Effector memory CD8-positive, alpha-beta T cell (primary cell): ENCODE measurements at regions not wholly inside any gene's neighbourhood (a gene's known extent, or its start where the extent isn't known, plus 50 kb on each side); places are given as distances from the start of the nearest gene placed in this dataset.

Experiments
- ATAC-seq: fragments of 150-1000 bp; cut with Tn5 transposase; replicated peaks from 2 replicates; pipeline ENCODE4 v1.10.0; 2021; ENCODE audit warnings: mild to moderate bottlenecking, moderate library complexity
- DNase-seq, 3 experiments: peaks; one replicate each; pipeline ENCODE4 v3.0.0; 2021
- H3K27ac Mint-ChIP-seq, 2 donors: one replicate each; pipeline ENCODE4 v1.8.0; 2022; ENCODE audit warnings: mild to moderate bottlenecking in 2 of 2, mixed read lengths in 2 of 2, moderate library complexity in 2 of 2
- H3K27me3 Mint-ChIP-seq, 2 donors: one replicate each; pipeline ENCODE4 v1.8.0; 2022; ENCODE audit warnings: mixed read lengths in 2 of 2
- H3K36me3 Mint-ChIP-seq: one replicate; pipeline ENCODE4 v1.8.0; 2022; ENCODE audit warnings: mild to moderate bottlenecking, moderate library complexity, mixed read lengths; ENCODE audit not compliant: insufficient read depth
- H3K4me1 Mint-ChIP-seq, 2 donors: one replicate each; pipeline ENCODE4 v1.8.0; 2022; ENCODE audit warnings: low read depth in 2 of 2, mixed read lengths in 2 of 2
- H3K4me3 Mint-ChIP-seq, 2 donors: one replicate each; pipeline ENCODE4 v1.8.0; 2022; ENCODE audit warnings: mild to moderate bottlenecking in 2 of 2, mixed read lengths in 2 of 2, moderate library complexity in 2 of 2
- H3K9me3 Mint-ChIP-seq, 2 donors: one replicate each; pipeline ENCODE4 v1.8.0; 2022; ENCODE audit warnings: mixed read lengths in 2 of 2

DNA sequence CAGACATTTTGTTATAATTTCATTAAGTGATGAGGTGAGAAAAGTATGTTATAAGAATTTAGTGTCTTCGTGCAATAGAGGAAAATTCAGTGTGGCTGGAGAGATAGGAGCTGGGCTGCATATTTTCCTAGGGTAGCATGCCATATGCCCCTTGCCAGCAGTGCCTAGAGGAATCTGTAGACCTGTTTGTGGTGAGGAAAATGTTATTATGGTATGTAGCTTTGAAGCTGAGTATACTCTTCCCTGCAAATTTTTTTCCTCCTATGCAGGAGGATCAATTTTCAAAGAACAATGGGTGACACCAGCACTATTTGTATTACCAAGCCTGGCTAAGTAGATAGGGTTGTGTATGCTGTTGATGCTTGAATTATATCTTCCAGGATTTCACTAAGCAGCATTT is 200.6 kb downstream of the EDEM1 start:
- ATAC-seq (no peak), DNase-seq (no peak)
- Mint-ChIP-seq H3K27ac (no peak overlapping the region), H3K4me1 (no peaks in the 10 kb centered on the region), H3K27me3 (peaks cover 29 to 37% of the 10 kb centered on the region in 2 donors), H3K36me3 (no peaks in the 10 kb centered on the region), H3K4me3 (no peak overlapping the region), H3K9me3 (no peaks in the 10 kb centered on the region)

DNA sequence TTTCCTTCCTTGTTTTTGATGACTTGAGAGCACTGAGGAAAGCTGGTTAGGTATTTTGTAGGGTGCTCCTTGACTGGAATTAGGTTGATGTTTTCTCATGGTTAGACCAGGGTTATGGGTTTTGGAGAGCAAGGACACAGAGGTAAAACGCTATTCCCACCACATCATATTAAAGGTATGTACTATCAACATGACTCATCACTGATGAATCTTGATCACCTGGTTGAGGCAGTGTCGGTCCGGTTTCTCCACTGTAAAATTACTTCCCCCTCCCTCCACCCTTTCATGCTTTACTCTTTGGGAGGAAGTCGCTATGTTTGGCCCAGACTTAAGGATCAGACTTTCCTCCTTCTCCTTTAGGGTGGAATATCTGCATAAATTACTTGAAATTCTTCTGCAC is 201.6 kb downstream of the EDEM1 start:
- ATAC-seq = no peak
- H3K4me3 Mint-ChIP-seq = no peak overlapping the region
- H3K27me3 Mint-ChIP-seq = peaks cover 31 to 37% of the 10 kb centered on the region in 2 donors
- no peaks in the 10 kb centered on the region for H3K4me1 Mint-ChIP-seq
- H3K36me3 Mint-ChIP-seq = no peaks in the 10 kb centered on the region
- H3K27ac Mint-ChIP-seq = no peak overlapping the region
- no peak for DNase-seq
- H3K9me3 Mint-ChIP-seq = no peaks in the 10 kb centered on the region

DNA sequence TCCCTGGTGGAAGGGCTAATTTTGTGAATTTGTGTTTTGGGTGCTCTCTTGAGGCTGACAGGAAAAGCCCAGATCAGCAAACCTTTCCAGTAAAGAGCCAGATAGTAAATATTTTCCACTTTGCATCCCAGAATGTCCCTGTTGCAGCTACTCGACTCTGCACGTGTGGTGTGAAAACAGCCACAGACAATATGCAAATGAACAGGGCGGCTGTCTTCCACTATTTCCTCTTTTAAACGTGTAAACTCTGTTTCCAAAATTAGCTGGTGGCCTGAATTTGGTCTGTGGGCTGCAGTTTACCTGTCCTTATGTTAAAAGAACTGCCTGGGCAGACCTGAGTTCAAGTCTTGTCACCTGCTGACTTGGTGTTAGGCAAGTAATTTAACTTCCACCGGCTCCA is 202.7 kb downstream of the EDEM1 start:
- H3K4me1 Mint-ChIP-seq = no peaks in the 10 kb centered on the region
- no peak overlapping the region for H3K4me3 Mint-ChIP-seq
- no peaks in the 10 kb centered on the region for H3K36me3 Mint-ChIP-seq
- H3K27ac Mint-ChIP-seq = no peak overlapping the region
- ATAC-seq (no peak), DNase-seq (no peak)
- peaks cover 31 to 35% of the 10 kb centered on the region in 2 donors for H3K27me3 Mint-ChIP-seq
- H3K9me3 Mint-ChIP-seq = no peaks in the 10 kb centered on the region

DNA sequence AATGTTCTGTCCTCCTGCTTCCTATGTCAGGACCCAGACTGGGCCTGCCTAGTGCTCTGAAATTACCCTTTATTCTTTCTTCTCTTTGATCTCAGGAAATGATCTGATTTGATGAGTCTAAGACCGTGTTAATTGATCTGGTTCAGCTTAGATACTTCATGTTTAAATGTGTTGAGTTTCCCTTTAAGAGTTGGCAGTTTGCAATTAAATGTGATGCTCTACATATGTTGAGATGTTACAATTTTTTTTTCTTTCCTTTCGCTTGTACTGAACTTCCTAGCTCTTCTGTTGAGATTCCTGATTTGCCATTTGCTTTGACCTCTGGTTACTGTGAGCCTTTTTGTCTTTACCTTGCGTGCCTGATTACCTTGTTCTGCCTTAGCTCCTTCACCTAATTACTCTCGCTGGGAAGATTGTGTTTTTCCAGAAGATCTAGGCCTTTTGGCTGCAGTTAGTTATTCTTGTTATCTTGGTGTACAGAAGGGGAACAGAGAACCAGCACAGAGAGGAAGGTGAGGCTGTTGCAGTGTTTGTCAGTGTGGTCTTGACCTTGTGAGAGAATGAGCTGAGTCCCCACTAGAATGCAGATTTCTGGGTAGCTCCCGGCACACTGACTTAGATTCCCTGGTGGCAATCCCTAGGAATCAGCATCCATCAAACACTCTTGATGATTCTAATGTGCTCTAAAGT is 203.6 kb downstream of the EDEM1 start:
- peaks cover 26 to 31% of the 10 kb centered on the region in 2 donors for H3K27me3 Mint-ChIP-seq
- no peaks in the 10 kb centered on the region for H3K9me3 Mint-ChIP-seq
- no peak overlapping the region for H3K27ac Mint-ChIP-seq
- DNase-seq = no peak
- H3K4me1 Mint-ChIP-seq = no peaks in the 10 kb centered on the region
- no peaks in the 10 kb centered on the region for H3K36me3 Mint-ChIP-seq
- no peak overlapping the region for H3K4me3 Mint-ChIP-seq
- ATAC-seq = no peak

DNA sequence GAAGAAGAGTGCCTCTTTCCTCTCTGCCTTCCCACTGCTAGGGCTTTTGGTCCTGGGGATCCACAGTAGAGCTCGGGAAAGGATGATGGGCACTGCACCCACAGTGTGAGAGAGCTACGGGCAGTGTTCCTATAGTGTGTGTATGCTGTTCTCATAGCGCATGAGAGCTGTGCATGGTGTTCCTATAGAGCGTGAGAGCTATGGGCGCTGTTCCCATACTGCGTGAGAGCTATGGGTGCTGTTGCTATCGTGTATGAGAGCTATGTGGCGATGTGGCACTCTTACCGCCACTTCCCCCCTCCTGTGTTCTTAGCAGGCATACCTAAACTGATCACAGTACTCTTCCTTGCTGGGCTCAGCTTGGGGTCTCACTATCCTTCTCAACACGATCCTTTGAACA is 213.5 kb downstream of the EDEM1 start:
- Mint-ChIP-seq H3K4me1 (no peaks in the 10 kb centered on the region), H3K4me3 (no peak overlapping the region), H3K27ac (no peak overlapping the region), H3K9me3 (peaks cover 0 to 1% of the 10 kb centered on the region in 2 donors), H3K27me3 (peaks cover 26 to 32% of the 10 kb centered on the region in 2 donors), H3K36me3 (no peaks in the 10 kb centered on the region)
- no peak for DNase-seq
- ATAC-seq = no peak

DNA sequence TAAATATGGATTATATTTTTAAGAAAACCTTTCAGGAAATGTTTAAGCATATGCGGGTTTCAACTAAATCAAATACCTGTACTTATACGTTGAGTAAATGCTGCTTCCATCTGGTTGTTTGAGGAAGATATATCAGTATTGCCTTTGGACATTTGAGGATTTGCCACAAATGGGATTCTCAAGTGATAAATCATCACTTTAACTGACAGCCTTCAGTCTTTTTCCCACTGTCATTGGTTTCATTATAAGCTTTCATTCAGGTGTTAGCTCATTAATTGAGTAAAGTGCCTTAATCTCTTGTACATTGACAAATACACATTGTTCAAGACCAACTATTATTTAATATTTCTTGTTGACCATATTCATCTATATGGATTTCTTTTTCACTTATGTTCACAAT is 217.2 kb downstream of the EDEM1 start:
- Mint-ChIP-seq H3K4me3 (no peak overlapping the region), H3K9me3 (peaks cover 0 to 4% of the 10 kb centered on the region in 2 donors), H3K27me3 (peaks cover 15 to 25% of the 10 kb centered on the region in 2 donors), H3K36me3 (no peaks in the 10 kb centered on the region), H3K4me1 (no peaks in the 10 kb centered on the region), H3K27ac (no peak overlapping the region)
- DNase-seq = no peak
- ATAC-seq = no peak

DNA sequence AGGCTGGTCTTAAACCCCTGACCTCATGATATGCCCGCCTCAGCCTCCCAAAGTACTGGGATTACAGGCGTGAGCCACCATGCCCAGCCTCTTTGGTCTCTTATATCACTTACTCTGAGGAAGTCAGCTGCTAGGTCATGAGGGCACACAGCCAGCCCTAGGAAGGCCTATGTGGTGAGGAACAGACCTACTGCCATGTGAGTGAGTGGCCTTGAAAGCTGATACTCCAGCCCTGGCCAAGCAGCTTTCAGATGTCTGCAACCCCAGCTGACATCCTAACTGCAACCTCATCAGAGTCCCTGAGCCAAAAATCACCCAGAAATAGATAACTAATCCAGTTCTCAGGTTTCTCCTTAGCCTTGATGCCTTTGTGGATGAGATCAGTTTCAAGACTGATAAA is 224.3 kb downstream of the EDEM1 start:
- H3K27me3 Mint-ChIP-seq = peaks cover 11 to 28% of the 10 kb centered on the region in 2 donors

DNA sequence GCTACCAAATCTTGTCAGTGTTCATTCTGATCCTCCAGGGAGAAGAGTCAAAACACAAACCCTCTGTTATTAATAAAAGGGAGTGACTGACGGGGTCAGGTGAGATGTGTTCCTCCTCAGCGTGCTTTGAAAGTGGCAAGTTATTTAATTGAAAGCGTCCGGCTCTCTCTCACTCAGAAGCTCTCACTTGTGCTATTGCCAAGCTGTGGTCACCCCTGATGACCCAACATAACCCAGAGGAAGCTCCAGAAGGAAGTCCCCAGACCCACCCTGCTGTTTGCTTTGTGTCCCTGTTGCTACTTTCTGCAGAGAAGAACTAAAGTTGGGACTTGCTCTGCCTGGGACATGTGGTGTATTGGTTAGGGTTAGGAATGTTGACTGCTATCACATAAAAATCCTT is 235.6 kb downstream of the EDEM1 start:
- H3K27ac Mint-ChIP-seq = no peak overlapping the region
- H3K36me3 Mint-ChIP-seq = peaks cover 5% of the 10 kb centered on the region
- H3K4me1 Mint-ChIP-seq = peaks cover 0 to 2% of the 10 kb centered on the region in 2 donors
- peaks cover 0 to 2% of the 10 kb centered on the region in 2 donors for H3K9me3 Mint-ChIP-seq
- no peak for ATAC-seq
- peaks cover 0 to 18% of the 10 kb centered on the region in 2 donors for H3K27me3 Mint-ChIP-seq
- H3K4me3 Mint-ChIP-seq = no peak overlapping the region
- no peak for DNase-seq

More for the DNA sequence above, 224.3 kb downstream of the EDEM1 start:
- Mint-ChIP-seq H3K27ac (no peak overlapping the region), H3K9me3 (peaks cover 13 to 15% of the 10 kb centered on the region in 2 donors), H3K4me3 (no peak overlapping the region), H3K36me3 (no peaks in the 10 kb centered on the region), H3K4me1 (no peaks in the 10 kb centered on the region)
- ATAC-seq (no peak), DNase-seq (no peak)

DNA sequence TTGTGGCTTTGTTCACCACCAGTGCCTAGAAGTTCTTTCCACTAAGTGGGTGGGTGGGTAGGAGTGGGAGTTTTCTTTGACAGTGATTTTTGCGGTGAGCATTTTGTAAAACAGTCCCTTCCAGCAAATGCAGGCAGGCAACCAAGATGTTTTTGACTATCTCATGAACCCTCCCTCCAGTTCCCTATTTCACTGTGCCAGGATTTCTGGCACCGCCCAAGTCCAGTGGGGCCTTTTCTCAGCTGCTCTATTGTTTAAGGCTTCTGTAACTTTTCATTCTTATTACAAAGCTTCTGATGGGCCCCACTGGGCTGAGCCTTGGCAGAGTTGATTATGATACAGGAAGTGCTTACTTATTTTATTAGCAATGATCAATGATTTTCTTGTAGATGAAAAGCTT is 236.0 kb downstream of the EDEM1 start:
- ATAC-seq = no peak
- Mint-ChIP-seq H3K4me1 (peaks cover 0 to 2% of the 10 kb centered on the region in 2 donors), H3K36me3 (peaks cover 5% of the 10 kb centered on the region), H3K4me3 (no peak overlapping the region), H3K9me3 (peaks cover 0 to under 1% of the 10 kb centered on the region in 2 donors), H3K27me3 (peaks cover 0 to 18% of the 10 kb centered on the region in 2 donors), H3K27ac (no peak overlapping the region)
- DNase-seq = no peak

DNA sequence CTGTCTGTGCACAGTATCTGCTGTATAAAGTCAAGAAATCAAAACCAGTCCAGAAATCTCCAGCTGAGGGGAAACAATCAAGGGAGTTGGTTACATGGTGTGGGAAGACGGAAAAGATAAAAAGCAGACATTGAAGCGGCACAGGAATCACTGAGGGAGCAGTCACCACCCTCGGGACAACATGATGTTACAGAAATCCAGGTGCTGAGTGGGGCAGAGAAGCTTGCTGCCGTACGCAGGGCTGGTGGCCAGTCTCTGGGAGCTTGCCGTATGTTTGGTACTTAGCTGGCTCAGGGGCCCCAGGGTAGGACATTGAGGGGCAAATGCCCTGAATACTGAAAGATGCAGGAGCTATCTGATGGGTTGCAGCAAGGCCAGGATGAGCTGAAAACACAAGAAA is 237.9 kb downstream of the EDEM1 start:
- no peak for ATAC-seq
- H3K27ac Mint-ChIP-seq = no peak overlapping the region
- H3K4me1 Mint-ChIP-seq = peaks cover 0 to 2% of the 10 kb centered on the region in 2 donors
- H3K4me3 Mint-ChIP-seq = no peak overlapping the region
- H3K36me3 Mint-ChIP-seq = peaks cover 5% of the 10 kb centered on the region
- H3K9me3 Mint-ChIP-seq = no peaks in the 10 kb centered on the region
- H3K27me3 Mint-ChIP-seq = peaks cover 0 to 15% of the 10 kb centered on the region in 2 donors
- DNase-seq = no peak

DNA sequence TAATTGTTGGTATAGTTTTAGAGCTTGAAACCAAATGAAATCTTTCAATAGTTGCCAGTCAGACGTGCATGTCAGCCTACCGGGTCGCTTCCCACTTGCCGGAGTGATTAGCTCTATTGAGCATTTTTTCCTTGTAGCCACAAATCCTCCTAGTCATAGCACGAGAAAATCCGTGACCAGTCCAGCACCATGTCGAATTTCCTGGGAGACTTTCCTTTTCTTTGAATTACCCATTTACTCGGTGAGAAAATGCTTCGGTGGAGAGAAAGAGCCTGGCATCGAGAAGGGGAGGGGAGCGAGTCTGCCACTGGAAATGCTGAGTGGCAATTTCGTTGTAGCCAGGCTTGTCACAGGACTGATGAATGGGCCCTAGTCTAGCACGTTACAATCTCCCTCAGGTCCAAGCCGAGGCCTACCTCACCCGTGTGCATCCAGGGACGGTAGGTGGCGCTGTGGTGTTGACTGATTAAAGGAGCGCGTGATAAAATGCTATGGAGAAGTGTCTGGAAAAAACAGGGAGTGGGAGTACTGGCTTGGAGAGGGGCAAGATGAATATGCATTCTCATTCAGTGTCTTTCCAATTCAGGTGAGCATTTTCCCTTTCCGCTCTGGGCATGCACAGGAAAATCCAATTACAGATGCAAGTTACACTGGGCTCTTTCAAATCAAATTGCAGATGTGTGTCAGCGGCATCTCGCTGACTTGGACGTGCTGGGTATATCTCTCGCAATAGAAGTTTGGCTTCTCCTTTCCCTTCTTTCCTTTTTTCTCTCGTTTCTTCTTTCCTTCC is 238.8 kb downstream of the EDEM1 start:
- Mint-ChIP-seq H3K4me1 (peaks cover 0 to 2% of the 10 kb centered on the region in 2 donors), H3K4me3 (no peak overlapping the region)

DNA sequence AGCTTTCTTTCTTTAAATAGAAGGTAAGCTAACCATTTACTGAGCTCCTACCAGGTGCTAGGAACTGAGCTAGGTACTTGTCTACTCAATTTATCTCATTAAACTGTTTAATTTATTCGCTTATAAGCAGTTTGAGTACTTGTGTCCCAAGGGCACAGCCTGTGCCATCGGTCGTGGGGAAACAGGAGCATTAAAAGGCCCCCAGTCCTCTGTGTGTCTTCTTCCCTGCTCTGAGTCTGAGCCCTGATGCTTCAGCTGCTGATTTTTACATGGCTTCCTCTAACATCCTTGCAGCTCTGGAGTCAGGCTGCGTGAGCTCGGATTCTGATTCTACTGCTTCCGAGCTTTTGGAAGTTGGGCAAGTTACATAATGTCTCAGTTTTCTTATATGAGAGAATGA is 239.5 kb downstream of the EDEM1 start:
- Mint-ChIP-seq H3K4me1 (peaks cover 0 to 2% of the 10 kb centered on the region in 2 donors), H3K27me3 (peaks cover 0 to 9% of the 10 kb centered on the region in 2 donors), H3K4me3 (no peak overlapping the region), H3K9me3 (no peaks in the 10 kb centered on the region), H3K36me3 (peaks cover 5% of the 10 kb centered on the region), H3K27ac (no peak overlapping the region)
- DNase-seq (no peak), ATAC-seq (no peak)

More for the DNA sequence above, 238.8 kb downstream of the EDEM1 start:
- Mint-ChIP-seq H3K9me3 (no peaks in the 10 kb centered on the region), H3K27ac (no peak overlapping the region), H3K36me3 (peaks cover 5% of the 10 kb centered on the region), H3K27me3 (peaks cover 0 to 9% of the 10 kb centered on the region in 2 donors)
- ATAC-seq (peak; percentile 46), DNase-seq (peak; percentile 11 to 23 (median 18))

DNA sequence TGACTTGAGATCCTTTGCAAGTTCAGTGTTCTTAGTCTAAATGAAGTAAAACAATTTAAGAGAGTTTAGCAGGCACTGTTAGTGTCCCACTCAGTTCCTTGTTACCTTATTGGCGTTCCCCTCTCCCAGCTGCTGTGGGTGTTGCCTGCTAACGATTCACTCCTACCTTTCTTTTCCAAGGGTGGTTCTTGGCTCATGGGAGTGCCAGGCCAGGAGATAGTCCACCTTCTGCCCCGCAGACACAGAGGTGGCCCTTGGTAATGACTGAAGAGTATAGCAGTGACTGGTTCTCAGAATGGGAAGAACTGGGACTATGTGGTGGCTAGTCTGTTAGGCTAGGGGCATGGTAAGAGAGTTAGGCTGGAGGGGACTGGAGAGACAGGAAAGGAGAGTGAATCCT is 240.4 kb downstream of the EDEM1 start:
- H3K4me3 Mint-ChIP-seq = no peak overlapping the region
- H3K36me3 Mint-ChIP-seq = peaks cover 5% of the 10 kb centered on the region
- H3K27me3 Mint-ChIP-seq = peaks cover 0 to 9% of the 10 kb centered on the region in 2 donors
- ATAC-seq = no peak
- no peak overlapping the region for H3K27ac Mint-ChIP-seq
- H3K4me1 Mint-ChIP-seq = peaks cover 0 to 2% of the 10 kb centered on the region in 2 donors
- no peak for DNase-seq
- H3K9me3 Mint-ChIP-seq = no peaks in the 10 kb centered on the region
